ENCODE measurements at regions not wholly inside any gene's neighbourhood (a gene's known extent, or its start where the extent isn't known, plus 50 kb on each side); places are given as distances from the start of the nearest gene placed in this dataset.

- Mint-ChIP-seq H3K27ac (peak overlapping the region in 2 of 6 donors; percentile 41 to 75), H3K9me3 (peaks cover 0 to 8% (median 2%) of the 10 kb centered on the region in 7 donors), H3K27me3 (no peaks in the 10 kb centered on the region), H3K4me1 (peaks cover 11 to 43% (median 42%) of the 10 kb centered on the region in 3 donors), H3K4me3 (peak overlapping the region in 2 of 8 donors; percentile 0 to 35), H3K36me3 (no peaks in the 10 kb centered on the region)
- DNase-seq (no peak), ATAC-seq (ENCODE audit: low read depth in 2 of 2) (no peak)
Measured at GRCh38 chr17:68790931-68791330, 164.3 kb downstream of the ABCA8 start.

GRCh38 chr17:68790492-68790891 is 164.7 kb downstream of the ABCA8 start:
- DNase-seq = no peak
- Mint-ChIP-seq H3K4me3 (peak overlapping the region in 2 of 8 donors; percentile 23 to 68), H3K27me3 (no peaks in the 10 kb centered on the region), H3K36me3 (no peaks in the 10 kb centered on the region), H3K9me3 (peaks cover 0 to 8% (median 2%) of the 10 kb centered on the region in 7 donors), H3K4me1 (peaks cover 10 to 41% (median 38%) of the 10 kb centered on the region in 3 donors), H3K27ac (peak overlapping the region in 3 of 6 donors; percentile 12 to 75 (median 41))
- no peak for ATAC-seq (ENCODE audit: low read depth in 2 of 2)

- H3K36me3 Mint-ChIP-seq = no peaks in the 10 kb centered on the region
- no peak overlapping the region for H3K27ac Mint-ChIP-seq
- DNase-seq (no peak), ATAC-seq (ENCODE audit: low read depth in 2 of 2) (no peak)
- no peak overlapping the region for H3K4me3 Mint-ChIP-seq
- peaks cover 0 to 29% (median 27%) of the 10 kb centered on the region in 3 donors for H3K4me1 Mint-ChIP-seq
- H3K9me3 Mint-ChIP-seq = peaks cover 0 to 8% (median 2%) of the 10 kb centered on the region in 7 donors
- H3K27me3 Mint-ChIP-seq = no peaks in the 10 kb centered on the region
Measured at GRCh38 chr17:68789203-68789962, 165.8 kb downstream of the ABCA8 start.

GRCh38 chr17:68785565-68786486 is 169.4 kb downstream of the ABCA8 start:
- no peaks in the 10 kb centered on the region for H3K36me3 Mint-ChIP-seq
- H3K4me3 Mint-ChIP-seq = no peak overlapping the region
- H3K27me3 Mint-ChIP-seq = peaks cover 0 to 3% (median 0%) of the 10 kb centered on the region in 3 donors
- peaks cover 0 to 8% (median 2%) of the 10 kb centered on the region in 7 donors for H3K9me3 Mint-ChIP-seq
- H3K4me1 Mint-ChIP-seq = peaks cover 0 to 8% (median 4%) of the 10 kb centered on the region in 3 donors
- peak overlapping the region in 2 of 6 donors; percentile 18 to 54 for H3K27ac Mint-ChIP-seq
- ATAC-seq (ENCODE audit: low read depth in 2 of 2) (no peak), DNase-seq (no peak)

GRCh38 chr17:68784431-68784830 is 170.8 kb downstream of the ABCA8 start:
- Mint-ChIP-seq H3K9me3 (peaks cover 0 to 7% (median under 1%) of the 10 kb centered on the region in 7 donors), H3K27me3 (peaks cover 0 to 3% (median 0%) of the 10 kb centered on the region in 3 donors)

GRCh38 chr17:68783861-68784260 is 171.3 kb downstream of the ABCA8 start:
- no peak overlapping the region for H3K4me3 Mint-ChIP-seq
- H3K27me3 Mint-ChIP-seq = peaks cover 0 to 3% (median 0%) of the 10 kb centered on the region in 3 donors

More at GRCh38 chr17:68784431-68784830, 170.8 kb downstream of the ABCA8 start:
- ATAC-seq (ENCODE audit: low read depth in 2 of 2) (no peak), DNase-seq (no peak)
- Mint-ChIP-seq H3K4me3 (no peak overlapping the region), H3K27ac (no peak overlapping the region), H3K36me3 (no peaks in the 10 kb centered on the region), H3K4me1 (no peaks in the 10 kb centered on the region)

GRCh38 chr17:68782789-68783188 is 172.4 kb downstream of the ABCA8 start:
- peaks cover 0 to 7% (median 0%) of the 10 kb centered on the region in 7 donors for H3K9me3 Mint-ChIP-seq
- no peak overlapping the region for H3K4me3 Mint-ChIP-seq
- H3K4me1 Mint-ChIP-seq = no peaks in the 10 kb centered on the region
- H3K36me3 Mint-ChIP-seq = no peaks in the 10 kb centered on the region
- DNase-seq (no peak), ATAC-seq (ENCODE audit: low read depth in 2 of 2) (no peak)
- H3K27ac Mint-ChIP-seq = no peak overlapping the region
- peaks cover 0 to 3% (median 0%) of the 10 kb centered on the region in 3 donors for H3K27me3 Mint-ChIP-seq

More at GRCh38 chr17:68783861-68784260, 171.3 kb downstream of the ABCA8 start:
- H3K9me3 Mint-ChIP-seq = peaks cover 0 to 7% (median 0%) of the 10 kb centered on the region in 7 donors
- DNase-seq = no peak
- no peak for ATAC-seq (ENCODE audit: low read depth in 2 of 2)
- no peaks in the 10 kb centered on the region for H3K4me1 Mint-ChIP-seq
- no peaks in the 10 kb centered on the region for H3K36me3 Mint-ChIP-seq
- peak overlapping the region in 1 of 6 donors; percentile 52 for H3K27ac Mint-ChIP-seq

GRCh38 chr17:68780596-68780995 is 174.6 kb downstream of the ABCA8 start:
- Mint-ChIP-seq H3K4me1 (no peaks in the 10 kb centered on the region), H3K36me3 (no peaks in the 10 kb centered on the region), H3K9me3 (peaks cover 0 to 2% (median 0%) of the 10 kb centered on the region in 7 donors), H3K27ac (no peak overlapping the region), H3K4me3 (no peak overlapping the region), H3K27me3 (peaks cover 0 to 3% (median 0%) of the 10 kb centered on the region in 3 donors)
- DNase-seq (no peak), ATAC-seq (ENCODE audit: low read depth in 2 of 2) (no peak)

GRCh38 chr17:68778726-68779125 is 176.5 kb downstream of the ABCA8 start:
- Mint-ChIP-seq H3K4me3 (no peak overlapping the region), H3K9me3 (peaks cover 0 to 1% (median 0%) of the 10 kb centered on the region in 7 donors), H3K36me3 (no peaks in the 10 kb centered on the region), H3K27me3 (peaks cover 0 to 3% (median 0%) of the 10 kb centered on the region in 3 donors), H3K4me1 (peaks cover 0 to 7% (median 0%) of the 10 kb centered on the region in 3 donors), H3K27ac (no peak overlapping the region)
- DNase-seq (no peak), ATAC-seq (ENCODE audit: low read depth in 2 of 2) (no peak)

- Mint-ChIP-seq H3K4me3 (no peak overlapping the region), H3K4me1 (peaks cover 0 to 8% (median 0%) of the 10 kb centered on the region in 3 donors), H3K27ac (peak overlapping the region in 1 of 6 donors; percentile 8), H3K9me3 (peaks cover 0 to 1% (median 0%) of the 10 kb centered on the region in 7 donors), H3K36me3 (no peaks in the 10 kb centered on the region), H3K27me3 (peaks cover 0 to 3% (median 0%) of the 10 kb centered on the region in 3 donors)
- no peak for DNase-seq
- no peak for ATAC-seq (ENCODE audit: low read depth in 2 of 2)
Measured at GRCh38 chr17:68777856-68778694, 176.9 kb upstream of the FAM20A start.

GRCh38 chr17:68777243-68777855 is 176.2 kb upstream of the FAM20A start:
- H3K4me3 Mint-ChIP-seq = no peak overlapping the region
- no peak overlapping the region for H3K27ac Mint-ChIP-seq
- H3K4me1 Mint-ChIP-seq = peaks cover 0 to 8% (median 0%) of the 10 kb centered on the region in 3 donors
- peaks cover 0 to 3% (median 0%) of the 10 kb centered on the region in 3 donors for H3K27me3 Mint-ChIP-seq
- no peaks in the 10 kb centered on the region for H3K36me3 Mint-ChIP-seq
- H3K9me3 Mint-ChIP-seq = peaks cover 0 to 1% (median 0%) of the 10 kb centered on the region in 7 donors
- DNase-seq = peak; percentile 17
- no peak for ATAC-seq (ENCODE audit: low read depth in 2 of 2)

GRCh38 chr17:68776451-68776850 is 175.3 kb upstream of the FAM20A start:
- H3K4me1 Mint-ChIP-seq = peaks cover 0 to 11% (median 0%) of the 10 kb centered on the region in 3 donors
- H3K27ac Mint-ChIP-seq = peak overlapping the region in 2 of 6 donors; percentile 27 to 45
- peaks cover 0 to 1% (median 0%) of the 10 kb centered on the region in 3 donors for H3K27me3 Mint-ChIP-seq
- no peak overlapping the region for H3K4me3 Mint-ChIP-seq
- H3K9me3 Mint-ChIP-seq = peaks cover 0 to 1% (median 0%) of the 10 kb centered on the region in 7 donors
- no peaks in the 10 kb centered on the region for H3K36me3 Mint-ChIP-seq
- ATAC-seq (ENCODE audit: low read depth in 2 of 2) (no peak), DNase-seq (no peak)

Data from naive B cell (primary cell).